ENCODE measurements at regions not wholly inside any gene's neighbourhood (a gene's known extent, or its start where the extent isn't known, plus 50 kb on each side); places are given as distances from the start of the nearest gene placed in this dataset.

- H3K4me1 Mint-ChIP-seq: no peaks in the 10 kb centered on the region
- H3K36me3 Mint-ChIP-seq (ENCODE audit: low read depth): no peaks in the 10 kb centered on the region
- no peak for ATAC-seq (replicated peaks)
- peaks cover 3% of the 10 kb centered on the region for H3K27me3 Mint-ChIP-seq
- no peak overlapping the region for H3K27ac Mint-ChIP-seq
- H3K4me3 Mint-ChIP-seq: no peak overlapping the region
- H3K9me3 Mint-ChIP-seq: no peaks in the 10 kb centered on the region
Observed at GRCh38 chr4:140246216-140246615, 92.2 kb upstream of the MAML3 start.

GRCh38 chr4:140244328-140244727, 90.3 kb upstream of the MAML3 start:
- Mint-ChIP-seq H3K4me1 (no peaks in the 10 kb centered on the region), H3K27me3 (peaks cover 10% of the 10 kb centered on the region), H3K27ac (no peak overlapping the region), H3K9me3 (no peaks in the 10 kb centered on the region), H3K36me3 (ENCODE audit: low read depth) (no peaks in the 10 kb centered on the region), H3K4me3 (no peak overlapping the region)
- no peak for ATAC-seq (replicated peaks)

GRCh38 chr4:140243278-140243753, 89.3 kb upstream of the MAML3 start:
- ATAC-seq (replicated peaks): peak; percentile 37
- H3K4me1 Mint-ChIP-seq: no peaks in the 10 kb centered on the region
- H3K36me3 Mint-ChIP-seq (ENCODE audit: low read depth): no peaks in the 10 kb centered on the region
- H3K27ac Mint-ChIP-seq: peak overlapping the region; percentile 55
- H3K9me3 Mint-ChIP-seq: no peaks in the 10 kb centered on the region
- H3K4me3 Mint-ChIP-seq: peak overlapping the region; percentile 29
- peaks cover 7% of the 10 kb centered on the region for H3K27me3 Mint-ChIP-seq

- Mint-ChIP-seq H3K9me3 (no peaks in the 10 kb centered on the region), H3K27me3 (peaks cover 7% of the 10 kb centered on the region), H3K4me3 (no peak overlapping the region), H3K27ac (no peak overlapping the region), H3K36me3 (ENCODE audit: low read depth) (no peaks in the 10 kb centered on the region), H3K4me1 (no peaks in the 10 kb centered on the region)
- no peak for ATAC-seq (replicated peaks)
Observed at GRCh38 chr4:140242357-140243277, 88.6 kb upstream of the MAML3 start.

GRCh38 chr4:140240237-140240636, 86.3 kb upstream of the MAML3 start:
- no peak overlapping the region for H3K27ac Mint-ChIP-seq
- ATAC-seq (replicated peaks): no peak
- H3K27me3 Mint-ChIP-seq: peaks cover 7% of the 10 kb centered on the region
- no peaks in the 10 kb centered on the region for H3K36me3 Mint-ChIP-seq (ENCODE audit: low read depth)
- no peaks in the 10 kb centered on the region for H3K9me3 Mint-ChIP-seq
- H3K4me3 Mint-ChIP-seq: no peak overlapping the region
- no peaks in the 10 kb centered on the region for H3K4me1 Mint-ChIP-seq

- H3K27me3 Mint-ChIP-seq: peaks cover 7% of the 10 kb centered on the region
Observed at GRCh38 chr4:140239311-140239710, 85.3 kb upstream of the MAML3 start.

GRCh38 chr4:140238351-140239056, 84.5 kb upstream of the MAML3 start:
- ATAC-seq (replicated peaks): no peak
- Mint-ChIP-seq H3K4me1 (peaks cover 7% of the 10 kb centered on the region), H3K9me3 (no peaks in the 10 kb centered on the region), H3K36me3 (ENCODE audit: low read depth) (no peaks in the 10 kb centered on the region), H3K27ac (no peak overlapping the region), H3K27me3 (peaks cover 7% of the 10 kb centered on the region), H3K4me3 (no peak overlapping the region)

More at GRCh38 chr4:140239311-140239710, 85.3 kb upstream of the MAML3 start:
- H3K27ac Mint-ChIP-seq: no peak overlapping the region
- no peak for ATAC-seq (replicated peaks)
- no peaks in the 10 kb centered on the region for H3K36me3 Mint-ChIP-seq (ENCODE audit: low read depth)
- peaks cover 6% of the 10 kb centered on the region for H3K4me1 Mint-ChIP-seq
- no peaks in the 10 kb centered on the region for H3K9me3 Mint-ChIP-seq
- H3K4me3 Mint-ChIP-seq: no peak overlapping the region

GRCh38 chr4:140237616-140238350, 83.8 kb upstream of the MAML3 start:
- Mint-ChIP-seq H3K36me3 (ENCODE audit: low read depth) (no peaks in the 10 kb centered on the region), H3K9me3 (no peaks in the 10 kb centered on the region), H3K27me3 (peaks cover 7% of the 10 kb centered on the region), H3K27ac (no peak overlapping the region), H3K4me3 (no peak overlapping the region), H3K4me1 (peaks cover 7% of the 10 kb centered on the region)
- no peak for ATAC-seq (replicated peaks)

- Mint-ChIP-seq H3K27me3 (peaks cover 15% of the 10 kb centered on the region), H3K9me3 (no peaks in the 10 kb centered on the region), H3K4me1 (peaks cover 7% of the 10 kb centered on the region), H3K36me3 (ENCODE audit: low read depth) (no peaks in the 10 kb centered on the region), H3K4me3 (no peak overlapping the region), H3K27ac (no peak overlapping the region)
- ATAC-seq (replicated peaks): no peak
Observed at GRCh38 chr4:140236654-140237169, 82.7 kb upstream of the MAML3 start.

- Mint-ChIP-seq H3K27ac (peak overlapping the region; percentile 72), H3K4me1 (peaks cover 7% of the 10 kb centered on the region), H3K27me3 (peaks cover 18% of the 10 kb centered on the region), H3K9me3 (no peaks in the 10 kb centered on the region), H3K4me3 (peak overlapping the region; percentile 19), H3K36me3 (ENCODE audit: low read depth) (no peaks in the 10 kb centered on the region)
- peak; percentile 62 for ATAC-seq (replicated peaks)
Observed at GRCh38 chr4:140234697-140235060, 80.7 kb upstream of the MAML3 start.

GRCh38 chr4:140233791-140234696, 80.1 kb upstream of the MAML3 start:
- Mint-ChIP-seq H3K36me3 (ENCODE audit: low read depth) (no peaks in the 10 kb centered on the region), H3K4me3 (peak overlapping the region; percentile 19), H3K4me1 (peaks cover 7% of the 10 kb centered on the region), H3K9me3 (no peaks in the 10 kb centered on the region), H3K27me3 (peaks cover 16% of the 10 kb centered on the region), H3K27ac (peak overlapping the region; percentile 72)
- ATAC-seq (replicated peaks): peak; percentile 51

- Mint-ChIP-seq H3K27ac (no peak overlapping the region), H3K27me3 (peaks cover 16% of the 10 kb centered on the region), H3K4me1 (peaks cover 7% of the 10 kb centered on the region), H3K9me3 (no peaks in the 10 kb centered on the region), H3K4me3 (no peak overlapping the region), H3K36me3 (ENCODE audit: low read depth) (no peaks in the 10 kb centered on the region)
- ATAC-seq (replicated peaks): no peak
Observed at GRCh38 chr4:140229881-140230280, 75.9 kb upstream of the MAML3 start.

GRCh38 chr4:140227286-140227685, 73.3 kb upstream of the MAML3 start:
- Mint-ChIP-seq H3K9me3 (no peaks in the 10 kb centered on the region), H3K4me3 (no peak overlapping the region), H3K4me1 (no peaks in the 10 kb centered on the region), H3K27me3 (peaks cover 12% of the 10 kb centered on the region), H3K36me3 (ENCODE audit: low read depth) (no peaks in the 10 kb centered on the region), H3K27ac (no peak overlapping the region)
- ATAC-seq (replicated peaks): no peak

Measured in activated T-helper 17 cell treated with anti-CD3 and anti-CD28 coated beads, Interleukin-2, amount 50 U/mL, for 72 hours (primary cell).